ENCODE measurements at regions not wholly inside any gene's neighbourhood (a gene's known extent, or its start where the extent isn't known, plus 50 kb on each side); places are given as distances from the start of the nearest gene placed in this dataset.

DNA sequence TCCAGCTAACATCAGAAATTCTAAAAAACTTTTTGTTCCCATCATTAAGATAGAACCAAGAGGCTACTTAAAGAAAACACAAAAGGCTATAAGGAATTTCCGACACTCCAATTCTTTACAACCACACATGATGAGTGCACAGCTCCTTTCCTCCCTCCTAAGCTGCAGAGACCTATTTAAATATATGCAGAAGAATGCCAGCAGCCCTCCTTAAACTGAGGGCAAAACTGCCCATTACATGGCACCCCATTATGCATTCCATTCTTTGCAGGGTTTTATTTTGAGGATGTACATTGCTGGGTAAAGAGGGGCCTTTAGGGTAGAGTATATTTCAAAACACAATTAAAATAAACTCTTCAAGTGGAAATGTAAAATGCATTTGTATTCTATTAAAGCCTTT lies 502.9 kb downstream of the RASEF start:
- Mint-ChIP-seq H3K9me3 (no peaks in the 10 kb centered on the region), H3K36me3 (ENCODE audit: low read depth) (no peaks in the 10 kb centered on the region)

DNA sequence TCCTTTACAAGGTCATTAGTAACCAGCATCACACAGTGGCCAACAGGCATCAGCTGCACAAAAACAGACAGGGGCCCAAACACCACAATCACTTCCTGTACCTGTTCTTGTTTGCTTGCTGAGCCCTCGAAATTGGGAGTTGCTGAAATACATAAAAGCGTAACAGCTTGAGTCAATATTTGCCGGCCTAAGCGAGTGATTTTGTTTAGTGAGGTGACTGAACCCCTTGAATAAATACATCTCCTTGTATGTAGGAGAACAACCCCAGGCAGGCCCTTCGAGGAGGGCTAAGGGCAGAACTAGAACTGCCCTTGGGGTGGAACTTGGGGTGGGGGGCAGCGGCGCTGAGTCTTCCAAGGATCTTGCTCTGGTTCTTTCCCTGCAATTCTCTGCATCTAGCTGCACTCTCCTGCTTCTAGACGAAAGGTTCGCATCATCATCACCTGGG lies 502.5 kb downstream of the RASEF start:
- H3K27ac Mint-ChIP-seq: no peak overlapping the region
- H3K36me3 Mint-ChIP-seq (ENCODE audit: low read depth): no peaks in the 10 kb centered on the region
- no peaks in the 10 kb centered on the region for H3K4me1 Mint-ChIP-seq (ENCODE audit: low read depth)
- H3K27me3 Mint-ChIP-seq: no peaks in the 10 kb centered on the region
- no peaks in the 10 kb centered on the region for H3K9me3 Mint-ChIP-seq
- no peak overlapping the region for H3K4me3 Mint-ChIP-seq
- intact Hi-C loops (cut with micrococcal nuclease): no loop called here

More for the DNA sequence above, 502.9 kb downstream of the RASEF start:
- Mint-ChIP-seq H3K27me3 (no peaks in the 10 kb centered on the region), H3K27ac (no peak overlapping the region), H3K4me1 (ENCODE audit: low read depth) (no peaks in the 10 kb centered on the region), H3K4me3 (no peak overlapping the region)
- intact Hi-C loops (cut with micrococcal nuclease): no loop called here

DNA sequence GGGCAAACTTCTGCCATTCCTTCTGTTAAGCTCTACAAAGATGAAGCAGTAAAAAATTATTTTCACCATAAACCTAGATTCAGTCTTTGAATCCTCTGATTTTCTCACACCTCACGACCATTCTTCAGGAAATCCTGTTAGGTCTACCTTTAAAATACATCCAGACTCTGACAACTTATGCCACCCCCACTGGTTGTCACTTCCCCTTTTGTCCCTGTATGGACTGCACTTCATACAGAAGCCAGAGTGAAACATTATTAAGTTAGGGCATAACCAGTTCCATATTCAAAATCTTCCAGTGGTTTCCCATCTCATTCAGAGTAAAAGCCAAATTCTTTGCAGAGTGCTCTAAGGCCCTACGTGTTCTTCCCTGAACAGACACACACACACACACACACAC lies 499.8 kb downstream of the RASEF start:
- Mint-ChIP-seq H3K9me3 (no peaks in the 10 kb centered on the region), H3K27ac (no peak overlapping the region), H3K4me1 (ENCODE audit: low read depth) (no peaks in the 10 kb centered on the region), H3K36me3 (ENCODE audit: low read depth) (no peaks in the 10 kb centered on the region), H3K4me3 (no peak overlapping the region), H3K27me3 (no peaks in the 10 kb centered on the region)
- intact Hi-C loops (cut with micrococcal nuclease): no loop called here

DNA sequence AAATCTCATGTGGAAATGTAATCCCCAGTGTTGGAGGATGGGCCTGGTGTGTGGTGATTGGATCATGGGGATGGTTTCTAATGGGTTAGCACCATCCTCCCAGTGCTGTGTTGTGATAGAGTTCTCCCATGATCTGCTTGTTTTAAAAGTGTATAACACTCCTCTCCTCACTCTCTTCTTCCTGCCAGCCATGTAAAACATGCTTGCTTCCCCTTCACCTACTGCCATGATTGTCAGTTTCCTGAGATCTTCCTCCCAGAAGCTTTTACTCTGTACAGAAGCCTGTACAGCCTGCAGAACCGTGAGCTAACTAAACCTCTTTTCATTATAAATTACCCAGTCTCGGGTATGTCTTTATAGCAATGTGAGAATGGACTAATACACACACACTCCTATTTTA lies 499.1 kb downstream of the RASEF start:
- no peaks in the 10 kb centered on the region for H3K36me3 Mint-ChIP-seq (ENCODE audit: low read depth)
- no peaks in the 10 kb centered on the region for H3K27me3 Mint-ChIP-seq
- H3K4me3 Mint-ChIP-seq: no peak overlapping the region
- H3K9me3 Mint-ChIP-seq: no peaks in the 10 kb centered on the region
- H3K27ac Mint-ChIP-seq: no peak overlapping the region
- intact Hi-C loops (cut with micrococcal nuclease): no loop called here
- no peaks in the 10 kb centered on the region for H3K4me1 Mint-ChIP-seq (ENCODE audit: low read depth)

GRCh38 chr9:82565188-82565969 lies 497.6 kb downstream of the RASEF start:
- Mint-ChIP-seq H3K9me3 (no peaks in the 10 kb centered on the region), H3K36me3 (ENCODE audit: low read depth) (no peaks in the 10 kb centered on the region), H3K4me1 (ENCODE audit: low read depth) (no peaks in the 10 kb centered on the region), H3K27me3 (no peaks in the 10 kb centered on the region), H3K4me3 (no peak overlapping the region), H3K27ac (no peak overlapping the region)
- intact Hi-C loops (cut with micrococcal nuclease): no loop called here

DNA sequence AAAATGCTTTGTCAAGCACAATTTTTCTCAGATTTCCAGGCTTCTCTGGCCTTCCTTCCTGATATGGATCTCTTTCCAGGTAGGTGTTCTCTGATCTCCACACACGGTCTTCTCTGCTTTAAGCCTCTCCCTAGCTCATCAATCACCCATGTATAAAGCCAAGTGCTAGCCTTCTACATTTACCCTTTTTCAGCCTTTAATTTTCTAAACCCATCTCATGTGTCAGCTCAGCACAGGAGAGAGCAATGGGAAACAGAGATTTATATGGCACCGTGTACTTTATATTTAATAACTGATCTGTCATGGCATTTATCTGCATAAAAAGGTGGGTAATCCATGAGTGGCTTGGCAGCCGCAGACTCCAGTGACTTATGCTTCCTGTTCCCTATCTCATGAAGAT lies 495.0 kb downstream of the RASEF start:
- no peaks in the 10 kb centered on the region for H3K9me3 Mint-ChIP-seq
- peaks cover 10% of the 10 kb centered on the region for H3K4me1 Mint-ChIP-seq (ENCODE audit: low read depth)
- intact Hi-C loops (cut with micrococcal nuclease): no loop called here
- H3K27me3 Mint-ChIP-seq: no peaks in the 10 kb centered on the region
- H3K4me3 Mint-ChIP-seq: no peak overlapping the region
- H3K27ac Mint-ChIP-seq: no peak overlapping the region
- H3K36me3 Mint-ChIP-seq (ENCODE audit: low read depth): no peaks in the 10 kb centered on the region

DNA sequence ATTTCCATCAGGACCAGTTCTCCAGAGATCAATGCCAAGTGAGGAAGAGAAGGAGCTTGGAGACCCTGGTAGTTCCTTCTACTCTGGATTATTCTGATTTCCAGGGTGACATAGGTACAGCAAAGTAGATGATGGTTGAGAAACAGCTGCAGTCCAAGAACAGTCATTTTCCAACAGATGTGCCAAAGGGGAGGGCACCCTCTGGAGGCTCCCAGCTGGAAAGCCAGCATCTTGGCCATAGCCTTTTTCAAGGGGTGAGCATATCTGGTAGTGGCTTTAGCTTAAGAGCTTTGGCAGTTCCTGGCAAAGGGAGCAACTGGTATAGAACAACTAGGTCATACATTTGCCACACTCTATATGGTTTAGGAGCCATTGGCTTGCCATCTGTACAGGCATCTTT lies 492.7 kb downstream of the RASEF start:
- Mint-ChIP-seq H3K4me3 (no peak overlapping the region), H3K27ac (no peak overlapping the region), H3K36me3 (ENCODE audit: low read depth) (no peaks in the 10 kb centered on the region), H3K27me3 (no peaks in the 10 kb centered on the region), H3K9me3 (peaks cover 21% of the 10 kb centered on the region), H3K4me1 (ENCODE audit: low read depth) (peaks cover 10% of the 10 kb centered on the region)
- intact Hi-C loops (cut with micrococcal nuclease): no loop called here

DNA sequence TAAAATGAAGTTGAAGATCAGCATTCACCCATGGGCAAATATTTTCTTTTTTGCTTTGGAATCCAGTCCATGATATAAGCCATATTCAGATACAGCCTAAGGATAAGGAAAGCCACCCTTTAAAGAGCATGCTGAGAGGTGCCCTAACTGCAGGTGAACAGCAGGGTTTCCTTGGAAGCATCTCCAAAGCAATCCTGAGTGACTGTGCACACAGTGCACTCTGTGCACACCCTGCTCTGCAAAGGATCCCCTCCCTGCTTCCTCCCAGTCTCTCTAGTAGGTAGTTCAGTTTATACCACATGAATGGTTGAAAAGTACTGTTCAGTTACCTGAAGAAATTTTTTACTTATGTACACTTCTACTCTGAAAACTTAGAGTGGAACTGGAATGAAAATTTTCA lies 491.4 kb downstream of the RASEF start:
- no peaks in the 10 kb centered on the region for H3K27me3 Mint-ChIP-seq
- intact Hi-C loops (cut with micrococcal nuclease): no loop called here

DNA sequence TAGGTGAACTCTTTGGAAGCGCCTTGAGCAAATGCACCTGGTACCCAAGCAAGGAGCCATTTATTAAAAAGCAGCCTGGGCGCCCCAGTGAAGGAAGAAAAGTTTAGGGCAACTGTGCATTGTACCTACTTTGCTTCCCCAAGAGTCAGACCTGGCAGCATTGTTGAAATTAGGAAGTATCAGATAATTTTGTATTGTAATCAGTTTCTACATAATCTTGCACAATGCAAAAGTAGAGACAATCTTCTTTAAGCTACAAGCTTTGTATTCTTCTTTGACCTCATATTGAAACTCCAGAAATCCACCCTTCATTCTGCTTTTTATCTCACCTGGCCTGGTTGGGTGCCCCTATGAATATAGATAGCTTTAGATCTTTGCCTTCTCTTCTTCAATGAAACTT lies 490.8 kb downstream of the RASEF start:
- intact Hi-C loops (cut with micrococcal nuclease): no loop called here
- no peak overlapping the region for H3K4me3 Mint-ChIP-seq
- no peak overlapping the region for H3K27ac Mint-ChIP-seq
- H3K36me3 Mint-ChIP-seq (ENCODE audit: low read depth): no peaks in the 10 kb centered on the region
- H3K9me3 Mint-ChIP-seq: peaks cover 28% of the 10 kb centered on the region
- H3K27me3 Mint-ChIP-seq: no peaks in the 10 kb centered on the region
- H3K4me1 Mint-ChIP-seq (ENCODE audit: low read depth): peaks cover 10% of the 10 kb centered on the region

More for the DNA sequence above, 491.4 kb downstream of the RASEF start:
- H3K27ac Mint-ChIP-seq: no peak overlapping the region
- peaks cover 28% of the 10 kb centered on the region for H3K9me3 Mint-ChIP-seq
- H3K36me3 Mint-ChIP-seq (ENCODE audit: low read depth): no peaks in the 10 kb centered on the region
- no peak overlapping the region for H3K4me3 Mint-ChIP-seq
- H3K4me1 Mint-ChIP-seq (ENCODE audit: low read depth): peaks cover 10% of the 10 kb centered on the region

DNA sequence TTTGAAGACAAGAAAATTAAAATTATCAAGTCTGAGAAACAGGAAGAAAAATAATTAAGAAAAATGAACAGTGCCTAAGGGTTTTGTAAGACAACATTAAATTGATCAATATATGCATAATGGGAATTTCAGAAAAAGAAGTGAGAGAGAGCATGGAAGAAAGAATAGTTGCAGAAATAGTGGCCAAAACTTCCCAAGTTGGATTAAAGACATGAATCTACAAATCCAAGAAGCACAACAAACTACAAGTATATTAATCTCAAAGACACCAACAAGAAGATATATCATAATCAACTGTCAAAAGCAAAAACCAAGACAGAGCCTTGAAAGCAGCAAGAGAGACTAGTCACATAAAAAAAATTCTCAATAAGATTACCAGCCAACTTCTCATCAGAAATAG lies 488.0 kb downstream of the RASEF start:
- intact Hi-C loops (cut with micrococcal nuclease): no loop called here
- H3K36me3 Mint-ChIP-seq (ENCODE audit: low read depth): no peaks in the 10 kb centered on the region
- H3K27ac Mint-ChIP-seq: no peak overlapping the region
- H3K4me1 Mint-ChIP-seq (ENCODE audit: low read depth): peaks cover 10% of the 10 kb centered on the region
- H3K4me3 Mint-ChIP-seq: no peak overlapping the region
- H3K27me3 Mint-ChIP-seq: no peaks in the 10 kb centered on the region
- H3K9me3 Mint-ChIP-seq: peaks cover 40% of the 10 kb centered on the region

DNA sequence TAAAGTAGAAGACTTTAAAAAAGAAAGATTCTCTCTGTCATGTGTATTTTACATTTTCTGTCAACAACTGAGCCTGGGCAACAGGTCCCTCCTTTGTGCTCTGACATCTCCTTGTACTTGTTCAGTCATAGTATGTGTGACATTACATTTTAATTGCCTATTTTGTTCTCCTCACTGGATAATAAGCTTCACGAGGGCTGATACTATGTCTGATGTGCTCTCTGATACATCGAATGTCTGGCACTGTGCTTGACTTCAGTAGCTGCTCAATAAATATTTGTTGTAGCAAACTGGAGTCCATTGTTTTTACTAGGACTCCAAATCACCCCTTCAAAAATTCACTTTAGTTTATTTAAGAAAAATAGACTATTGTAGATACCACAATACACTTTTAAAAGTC lies 482.0 kb downstream of the RASEF start:
- no peaks in the 10 kb centered on the region for H3K27me3 Mint-ChIP-seq
- intact Hi-C loops (cut with micrococcal nuclease): no loop called here

GRCh38 chr9:82581516-82581915 lies 481.4 kb downstream of the RASEF start:
- peaks cover 13% of the 10 kb centered on the region for H3K4me1 Mint-ChIP-seq (ENCODE audit: low read depth)
- no peak overlapping the region for H3K4me3 Mint-ChIP-seq
- intact Hi-C loops (cut with micrococcal nuclease): no loop called here
- H3K36me3 Mint-ChIP-seq (ENCODE audit: low read depth): no peaks in the 10 kb centered on the region
- no peak overlapping the region for H3K27ac Mint-ChIP-seq
- no peaks in the 10 kb centered on the region for H3K27me3 Mint-ChIP-seq
- H3K9me3 Mint-ChIP-seq: peaks cover 12% of the 10 kb centered on the region

More for the DNA sequence above, 482.0 kb downstream of the RASEF start:
- Mint-ChIP-seq H3K9me3 (peaks cover 12% of the 10 kb centered on the region), H3K4me1 (ENCODE audit: low read depth) (peaks cover 13% of the 10 kb centered on the region), H3K27ac (no peak overlapping the region), H3K4me3 (no peak overlapping the region), H3K36me3 (ENCODE audit: low read depth) (no peaks in the 10 kb centered on the region)

- H3K4me1 Mint-ChIP-seq (ENCODE audit: low read depth): peaks cover 13% of the 10 kb centered on the region
- H3K27me3 Mint-ChIP-seq: no peaks in the 10 kb centered on the region
- H3K36me3 Mint-ChIP-seq (ENCODE audit: low read depth): no peaks in the 10 kb centered on the region
- intact Hi-C loops (cut with micrococcal nuclease): no loop called here
- H3K4me3 Mint-ChIP-seq: no peak overlapping the region
- H3K27ac Mint-ChIP-seq: no peak overlapping the region
- H3K9me3 Mint-ChIP-seq: peaks cover 12% of the 10 kb centered on the region
Measured at GRCh38 chr9:82581935-82582334, 481.0 kb downstream of the RASEF start.

DNA sequence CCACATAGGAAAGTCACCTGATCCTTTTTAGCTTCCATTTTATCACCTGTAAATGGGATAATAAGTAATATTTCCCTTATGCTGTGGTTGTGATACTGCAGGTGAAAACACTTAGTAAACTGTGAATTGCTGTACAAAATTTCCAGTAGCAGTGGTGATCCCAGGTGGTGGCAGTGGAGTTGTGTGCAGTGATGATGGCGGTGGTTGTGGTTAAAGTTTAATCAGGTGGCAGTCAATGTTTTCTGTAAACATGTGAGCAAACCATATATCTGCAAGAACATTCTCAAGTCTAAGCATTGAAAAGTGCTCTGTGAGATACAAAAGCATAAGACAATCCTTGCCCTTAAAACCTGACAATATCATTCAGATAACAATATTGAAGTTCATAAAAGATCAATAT lies 480.2 kb downstream of the RASEF start:
- H3K4me3 Mint-ChIP-seq: no peak overlapping the region
- no peak overlapping the region for H3K27ac Mint-ChIP-seq
- peaks cover 12% of the 10 kb centered on the region for H3K9me3 Mint-ChIP-seq
- no peaks in the 10 kb centered on the region for H3K27me3 Mint-ChIP-seq
- H3K36me3 Mint-ChIP-seq (ENCODE audit: low read depth): no peaks in the 10 kb centered on the region
- intact Hi-C loops (cut with micrococcal nuclease): no loop called here
- H3K4me1 Mint-ChIP-seq (ENCODE audit: low read depth): peaks cover 13% of the 10 kb centered on the region

DNA sequence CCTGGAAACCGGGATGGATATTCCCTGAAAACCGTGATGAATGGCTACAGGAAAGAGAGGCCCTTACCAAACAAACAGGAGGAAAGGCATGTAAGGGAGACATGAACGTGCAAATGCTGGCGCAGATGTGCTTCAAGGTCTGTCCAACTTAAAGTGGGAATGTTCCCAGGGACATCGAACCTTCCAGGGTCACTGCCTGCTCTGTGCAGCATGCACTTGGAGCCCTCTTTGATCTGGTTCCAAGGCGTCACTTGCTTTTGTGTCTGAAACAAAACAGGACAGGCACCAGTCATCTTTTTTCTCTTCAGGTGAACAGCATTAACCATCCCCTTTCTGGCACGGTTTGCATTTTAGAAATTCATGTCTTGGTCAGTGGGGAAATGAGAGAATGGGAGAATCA lies 479.4 kb downstream of the RASEF start:
- Mint-ChIP-seq H3K4me3 (no peak overlapping the region), H3K27me3 (no peaks in the 10 kb centered on the region), H3K27ac (no peak overlapping the region), H3K4me1 (ENCODE audit: low read depth) (peaks cover 13% of the 10 kb centered on the region), H3K9me3 (peaks cover 12% of the 10 kb centered on the region), H3K36me3 (ENCODE audit: low read depth) (no peaks in the 10 kb centered on the region)
- intact Hi-C loops (cut with micrococcal nuclease): no loop called here

Measured in dendritic cell treated with granulocyte-macrophage colony-stimulating factor and Interleukin-4, amounts not matched to agents 40 ng/mL and 50 ng/mL, for 4 days (primary cell).